HG03342 (cell line): ENCODE measurements at regions not wholly inside any gene's neighbourhood (a gene's known extent, or its start where the extent isn't known, plus 50 kb on each side); places are given as distances from the start of the nearest gene placed in this dataset.

Experiments used
- ATAC-seq: cut with Tn5 transposase; IDR thresholded peaks from one replicate; pipeline ENCODE4 v1.9.1; 2021; ENCODE audit warnings: mild to moderate bottlenecking, moderate library complexity; ENCODE audit not compliant: unreplicated experiment

DNA sequence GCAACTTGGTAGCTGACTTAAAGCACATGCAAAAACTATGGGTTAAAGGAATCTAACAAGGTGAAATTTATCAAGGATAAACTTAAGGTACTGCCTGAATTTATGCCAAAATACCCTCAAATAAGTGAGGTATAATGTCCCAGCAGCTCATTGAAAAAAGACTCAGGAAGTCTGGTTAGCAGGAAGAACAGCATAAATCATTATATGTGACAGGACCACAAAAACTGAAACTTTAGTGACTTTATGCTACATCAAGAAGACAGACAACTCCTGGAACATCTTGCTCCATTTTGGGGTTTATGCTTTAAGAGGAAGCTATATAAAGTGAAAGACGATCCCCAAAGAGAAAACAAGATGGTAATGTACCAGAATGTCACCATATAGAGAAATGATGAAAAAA, 282.4 kb upstream of the ZNF462 start:
- ATAC-seq = no peak

DNA sequence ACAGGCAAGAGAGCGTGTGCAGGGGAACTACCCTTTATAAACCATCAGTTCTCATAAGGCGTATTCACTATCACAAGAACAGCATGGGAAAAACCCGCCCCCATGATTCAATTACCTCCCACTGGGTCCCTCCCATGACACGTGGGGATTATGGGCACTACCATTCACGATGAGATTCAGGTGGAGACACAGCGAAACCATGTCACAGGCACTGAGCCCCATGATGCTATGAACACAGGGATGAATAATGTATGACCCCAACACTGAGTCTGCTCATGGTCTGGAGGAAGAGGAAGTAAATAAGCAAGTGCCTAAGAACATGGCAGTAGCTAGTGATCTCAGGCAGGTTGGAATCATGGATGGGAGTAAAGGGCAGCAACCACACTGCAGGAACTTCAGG, 281.0 kb upstream of the ZNF462 start:
- ATAC-seq = no peak

DNA sequence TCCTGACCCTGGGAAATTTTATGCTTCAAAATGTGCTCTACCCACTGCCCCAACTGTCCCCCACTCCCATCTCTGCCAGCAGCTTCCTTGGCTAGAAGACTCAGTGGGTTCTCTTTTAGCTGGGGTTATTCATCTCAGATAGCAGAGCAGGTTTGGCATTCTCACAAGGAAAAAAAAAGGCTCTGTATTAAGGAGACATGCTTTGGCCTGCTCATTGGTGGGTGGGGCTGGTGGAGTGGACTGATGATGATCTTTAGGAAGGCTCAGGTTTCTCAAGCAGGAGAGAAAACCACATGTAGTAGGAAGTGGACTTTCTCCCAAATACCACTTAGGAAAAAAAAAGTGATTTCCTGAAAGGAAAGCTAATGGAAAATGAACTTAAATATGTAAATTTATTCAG, 279.2 kb upstream of the ZNF462 start:
- ATAC-seq = no peak

DNA sequence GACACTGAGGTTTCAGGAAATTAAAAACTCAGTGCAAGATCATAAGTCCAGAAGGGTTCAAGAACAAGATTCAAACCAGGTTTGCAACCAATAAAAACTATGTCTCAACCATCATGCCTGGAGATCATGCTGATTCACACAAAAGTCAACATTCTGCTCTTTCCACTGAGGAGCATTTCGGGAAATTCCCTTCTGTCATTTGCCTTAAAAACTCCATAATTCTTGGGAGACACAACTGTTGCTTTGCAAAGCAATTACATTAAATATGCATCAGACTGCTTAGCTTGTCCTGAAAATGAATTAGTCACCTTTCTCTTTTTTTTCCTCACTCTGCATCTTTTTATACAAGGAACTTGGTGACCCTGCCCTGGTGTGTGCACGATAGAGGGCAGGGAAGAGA, 275.9 kb upstream of the ZNF462 start:
- ATAC-seq = no peak

DNA sequence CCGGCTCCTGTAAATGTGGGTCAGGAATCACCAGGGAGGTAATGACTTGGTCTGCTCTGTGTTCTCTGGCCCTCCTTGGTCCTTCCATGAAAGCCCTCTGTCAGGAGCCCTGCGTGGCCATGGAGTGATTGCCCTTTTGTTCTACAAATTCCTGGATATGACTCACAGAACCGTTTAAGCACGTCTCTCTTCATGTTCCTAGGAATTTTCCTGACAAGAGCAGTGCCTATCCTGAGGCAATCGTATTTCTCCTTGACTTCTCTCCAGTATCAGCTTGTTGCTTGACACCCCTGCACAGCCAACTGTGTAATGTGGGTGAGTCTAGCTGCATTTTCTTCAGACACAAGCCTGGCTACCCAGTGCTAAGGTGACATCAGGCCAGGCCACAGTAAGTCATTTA, 274.3 kb upstream of the ZNF462 start:
- no peak for ATAC-seq

DNA sequence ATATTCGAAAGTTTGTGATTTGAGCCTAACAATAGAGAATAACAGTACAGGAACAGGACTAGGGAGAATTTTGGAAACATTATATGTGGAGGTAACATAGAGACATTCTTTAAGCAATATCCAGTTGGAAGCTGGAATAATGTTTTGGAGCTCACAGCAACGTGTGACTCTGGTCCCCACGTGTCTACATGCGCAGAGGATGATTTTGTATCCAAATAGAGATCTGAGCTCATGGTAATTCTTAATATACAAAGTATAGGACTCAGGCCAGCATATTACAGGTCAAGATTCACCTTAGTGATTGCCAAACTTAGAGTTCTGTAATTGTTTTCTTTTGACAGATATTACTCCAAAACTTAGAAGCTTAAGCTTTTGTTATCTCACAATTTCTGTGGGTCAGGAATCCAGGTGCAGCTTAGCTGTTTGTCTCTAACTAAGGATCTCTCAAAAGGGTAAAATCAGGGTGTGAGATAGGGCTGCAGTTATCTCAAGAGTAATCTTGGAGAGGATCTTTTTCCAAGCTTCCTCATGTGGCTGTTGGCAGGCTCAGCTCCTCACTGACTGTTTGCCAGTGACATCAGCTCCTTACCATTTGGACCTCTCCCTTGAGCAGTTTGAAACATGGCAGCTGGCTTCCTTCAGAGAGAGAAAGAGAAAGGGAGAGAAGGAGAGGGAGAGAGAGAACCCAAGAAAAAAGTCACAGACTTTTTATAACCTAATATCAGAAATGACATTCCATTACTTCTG, 272.0 kb upstream of the ZNF462 start:
- ATAC-seq = no peak

DNA sequence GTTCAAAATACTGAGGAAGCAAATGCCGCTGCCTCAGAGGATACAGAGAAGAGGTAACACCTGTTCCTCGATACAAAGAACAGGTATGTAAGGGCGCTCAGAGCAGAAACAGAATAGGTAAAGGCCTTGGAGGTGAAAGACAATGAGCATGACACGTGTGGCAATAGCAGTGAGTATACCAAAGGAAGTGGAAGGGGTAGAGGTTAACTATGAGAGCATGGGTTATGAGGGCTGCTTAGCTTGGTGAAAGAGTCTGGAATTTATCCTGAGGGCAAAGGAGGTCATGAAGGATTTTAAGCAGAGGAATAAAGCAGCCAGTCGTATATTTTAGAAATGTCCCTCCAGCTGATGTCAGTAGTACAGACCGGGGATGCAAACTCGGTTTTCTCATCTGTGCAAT, 269.8 kb upstream of the ZNF462 start:
- ATAC-seq = no peak

DNA sequence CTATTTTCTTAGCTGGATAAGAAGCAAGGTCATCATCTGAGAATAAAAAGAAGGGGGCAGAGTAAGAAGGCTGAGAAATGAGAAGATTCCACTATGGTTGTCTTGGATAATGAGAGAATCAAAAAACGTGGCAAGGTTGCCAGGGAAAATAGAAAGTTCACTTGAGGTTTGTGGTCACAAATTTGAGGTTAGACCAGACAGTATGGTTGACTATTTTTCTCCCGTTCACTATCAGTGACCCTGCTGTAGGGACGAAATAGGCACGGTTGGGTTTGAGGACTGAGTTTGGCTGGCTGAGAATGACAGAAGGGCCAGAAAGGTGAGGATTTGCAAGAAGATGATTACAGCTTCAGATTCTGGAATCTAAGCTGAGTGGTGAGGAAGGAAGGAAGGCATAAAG, 266.0 kb upstream of the ZNF462 start:
- no peak for ATAC-seq

DNA sequence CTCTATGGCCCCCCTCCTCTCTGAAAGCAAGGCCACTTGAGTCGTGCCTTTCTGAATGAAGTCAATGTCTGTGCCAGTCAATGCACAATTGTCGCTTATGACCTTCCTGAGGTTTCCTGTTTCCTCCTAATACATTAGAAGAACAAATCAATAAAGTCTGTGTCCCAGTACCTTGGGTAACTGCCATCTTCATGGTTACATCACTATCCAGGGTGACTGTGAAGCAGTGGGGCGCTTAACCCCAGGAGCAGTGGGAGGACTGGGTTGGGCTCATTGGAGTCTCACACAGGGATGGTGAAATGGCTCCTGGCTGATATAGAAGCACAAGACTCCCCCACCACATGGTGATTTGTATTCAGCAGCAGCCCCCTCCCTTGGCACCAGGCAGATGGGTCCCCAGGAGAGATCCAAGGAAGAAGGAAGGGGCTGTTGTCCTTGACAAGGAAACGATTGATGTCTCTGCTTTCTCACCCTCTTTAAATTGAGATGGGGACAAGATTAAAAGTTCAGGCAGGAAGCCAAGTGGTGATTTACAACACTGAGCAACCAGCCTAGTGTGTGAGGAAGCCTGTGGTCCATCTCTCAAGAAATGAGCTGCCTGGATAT, 261.9 kb upstream of the ZNF462 start:
- no peak for ATAC-seq

DNA sequence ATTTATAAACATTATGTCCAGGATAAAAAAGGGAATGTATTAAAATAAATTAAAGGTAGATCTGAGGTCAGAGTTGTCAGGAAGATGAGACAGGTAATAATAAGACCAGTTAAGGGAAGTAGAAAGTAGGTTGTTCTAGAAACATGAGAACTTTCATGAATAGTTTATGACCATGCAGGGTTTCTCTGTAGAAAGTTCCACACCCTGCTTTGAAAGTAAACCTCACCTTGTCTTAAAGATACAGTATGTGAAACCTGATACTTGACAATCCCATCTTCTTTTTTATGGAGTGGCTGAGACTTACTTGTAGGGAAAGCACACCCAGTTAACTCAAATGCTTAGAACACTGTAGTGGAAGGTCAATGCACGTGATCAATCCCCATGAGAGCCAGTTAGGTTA, 260.6 kb upstream of the ZNF462 start:
- no peak for ATAC-seq

DNA sequence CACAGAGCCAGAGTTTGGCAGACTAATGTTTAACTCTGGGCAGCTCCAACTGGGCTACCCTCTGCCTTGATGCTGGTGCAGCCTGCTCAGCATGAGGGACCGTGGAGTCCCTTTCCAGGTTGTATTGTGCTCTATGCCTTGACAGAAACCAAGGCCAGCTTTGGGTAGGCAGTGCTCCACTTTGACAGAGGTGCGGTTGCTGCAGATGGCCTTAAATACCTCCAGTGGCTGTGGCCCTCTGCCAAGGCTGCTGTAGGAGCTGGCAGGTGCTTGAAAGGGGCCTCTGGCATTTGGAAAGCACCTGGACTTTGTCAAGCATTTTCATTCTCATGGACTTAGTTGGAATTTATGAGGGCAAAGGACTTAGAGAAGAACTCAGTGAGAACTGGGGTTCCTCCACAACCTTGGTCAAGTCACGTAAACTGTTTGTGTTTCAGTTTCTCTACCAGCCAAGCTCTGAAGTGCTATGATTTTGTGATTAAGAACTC, 249.7 kb upstream of the ZNF462 start:
- no peak for ATAC-seq

DNA sequence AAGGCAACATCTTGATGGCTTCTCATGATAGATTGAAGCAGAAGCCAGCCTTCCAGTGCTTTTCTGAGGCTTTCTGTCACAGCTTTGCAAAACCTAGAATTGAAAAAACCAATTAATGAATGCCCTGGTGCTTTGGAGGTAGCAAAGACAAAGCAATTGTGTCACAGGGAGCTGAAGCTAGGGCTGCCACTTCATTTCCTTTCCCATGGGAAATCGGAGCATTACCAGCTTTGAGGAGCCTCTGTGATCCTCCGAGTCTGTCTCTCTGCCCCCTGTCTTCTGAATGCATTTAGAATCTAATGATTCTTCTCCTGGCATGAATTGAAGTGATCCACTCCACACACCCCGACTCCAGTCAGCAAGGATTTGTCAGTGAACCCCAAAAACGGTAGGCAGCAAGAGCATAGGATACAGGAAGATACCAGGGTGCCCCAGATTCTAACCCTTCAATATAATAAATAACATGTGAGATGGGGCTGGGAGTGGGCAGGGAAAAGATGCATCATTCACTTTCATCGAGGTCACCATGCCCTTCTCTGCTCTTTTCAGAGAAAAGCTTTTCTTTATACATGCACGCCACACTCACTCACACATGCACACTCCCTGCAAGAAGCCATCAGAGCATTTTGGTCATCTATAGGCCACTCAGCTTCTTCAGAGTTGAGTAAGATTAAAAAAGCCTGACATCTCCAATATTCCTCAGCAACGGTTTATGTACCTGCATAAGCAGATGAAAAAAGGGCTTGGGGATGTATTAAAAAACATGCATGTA, 247.7 kb upstream of the ZNF462 start:
- no peak for ATAC-seq

DNA sequence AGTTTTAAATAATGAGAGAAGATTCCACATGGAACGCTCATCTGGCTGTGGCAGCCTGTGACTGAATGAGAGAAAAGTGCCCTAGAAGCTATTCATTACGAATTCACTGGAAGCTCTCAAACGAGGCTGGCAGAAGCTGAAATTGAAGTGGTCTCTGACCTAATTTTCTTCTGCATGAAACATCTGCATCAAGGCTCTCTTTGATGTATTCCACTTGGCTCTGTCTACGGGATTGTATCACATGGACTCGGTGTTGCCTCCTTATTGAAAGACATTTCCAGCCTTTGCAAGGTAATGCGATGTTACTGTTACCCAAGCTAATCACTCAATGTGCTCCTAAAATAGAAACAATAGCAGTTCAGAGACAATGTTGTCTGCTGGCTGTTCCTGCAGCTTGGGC, 246.9 kb upstream of the ZNF462 start:
- ATAC-seq = no peak

DNA sequence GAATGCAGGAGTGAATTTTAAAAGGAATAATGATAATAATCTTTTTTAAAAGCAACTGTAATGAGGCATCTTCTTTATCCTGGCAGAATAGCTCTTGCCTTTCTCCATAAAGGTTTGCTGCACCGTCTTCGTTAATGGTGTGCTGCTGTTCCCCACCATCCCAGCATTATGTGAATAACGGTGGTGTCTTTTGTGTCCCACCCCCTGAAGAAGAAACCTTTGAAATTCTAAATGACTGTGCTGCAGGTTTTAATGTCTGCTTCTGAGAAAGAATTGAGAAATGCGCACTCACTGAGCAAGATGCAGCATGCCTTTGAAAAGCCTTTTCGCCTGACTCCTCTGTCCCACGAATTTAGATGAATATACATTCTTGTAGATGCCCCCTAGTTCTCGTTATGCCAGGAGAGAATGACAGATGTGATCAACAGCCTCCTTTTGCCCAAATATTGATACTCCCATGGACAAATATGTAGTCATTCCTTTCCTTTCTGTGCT, 246.1 kb upstream of the ZNF462 start:
- ATAC-seq = no peak

DNA sequence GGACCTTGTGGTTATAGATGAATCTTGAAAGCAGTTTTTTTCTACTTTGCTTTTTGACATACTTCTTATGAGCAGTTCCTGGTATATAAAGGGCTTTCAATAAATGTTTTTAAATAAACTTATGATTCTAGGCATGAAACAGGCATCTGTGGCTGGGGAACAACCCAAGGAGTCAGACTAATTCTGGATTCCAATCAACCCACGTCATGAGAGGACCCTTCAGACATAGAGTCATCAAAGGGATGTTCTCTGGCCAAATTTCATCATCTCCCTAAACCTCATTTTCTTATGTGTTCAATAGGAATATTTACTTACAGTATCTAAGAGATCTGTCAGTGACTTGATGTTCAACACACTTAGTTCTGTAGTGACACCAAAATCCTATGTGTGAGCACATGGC, 243.8 kb upstream of the ZNF462 start:
- ATAC-seq = no peak

DNA sequence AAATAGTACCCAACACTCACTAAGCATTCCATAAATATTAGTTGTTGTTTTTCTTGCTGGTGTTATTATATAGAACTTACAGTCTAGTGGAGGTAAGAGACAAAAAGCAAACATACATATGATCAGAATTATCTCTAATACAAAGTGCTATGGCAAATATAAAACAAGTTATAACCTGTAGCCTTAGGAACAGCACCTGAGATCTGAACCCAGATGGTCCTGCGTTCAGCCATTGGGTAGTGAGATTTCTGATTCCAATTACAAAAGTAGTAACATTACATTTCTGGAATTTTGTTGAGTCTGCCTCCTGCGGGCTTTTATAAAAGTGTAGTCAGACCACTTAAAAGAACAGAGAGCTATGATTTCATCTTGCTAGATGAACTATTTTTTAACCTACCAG, 242.9 kb upstream of the ZNF462 start:
- no peak for ATAC-seq

DNA sequence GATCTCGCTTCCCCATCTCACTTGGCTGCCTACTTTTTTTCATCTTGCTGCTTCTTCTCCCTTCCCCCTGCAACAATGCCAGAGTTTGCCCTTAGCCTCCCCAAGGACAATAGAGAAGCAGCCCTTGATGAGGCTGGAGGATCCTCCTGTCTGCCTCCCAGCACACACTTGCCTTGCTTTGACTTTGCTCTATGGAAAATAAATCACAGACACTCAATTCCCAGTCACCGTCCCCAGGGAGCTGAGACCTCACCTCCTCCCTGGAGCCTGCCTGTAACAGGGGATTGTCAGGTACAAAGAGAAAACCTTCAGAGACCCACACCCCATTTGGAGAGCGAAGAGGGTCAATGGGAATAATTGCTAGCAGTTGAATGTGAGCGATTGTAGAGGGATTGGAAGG, 242.1 kb upstream of the ZNF462 start:
- no peak for ATAC-seq

DNA sequence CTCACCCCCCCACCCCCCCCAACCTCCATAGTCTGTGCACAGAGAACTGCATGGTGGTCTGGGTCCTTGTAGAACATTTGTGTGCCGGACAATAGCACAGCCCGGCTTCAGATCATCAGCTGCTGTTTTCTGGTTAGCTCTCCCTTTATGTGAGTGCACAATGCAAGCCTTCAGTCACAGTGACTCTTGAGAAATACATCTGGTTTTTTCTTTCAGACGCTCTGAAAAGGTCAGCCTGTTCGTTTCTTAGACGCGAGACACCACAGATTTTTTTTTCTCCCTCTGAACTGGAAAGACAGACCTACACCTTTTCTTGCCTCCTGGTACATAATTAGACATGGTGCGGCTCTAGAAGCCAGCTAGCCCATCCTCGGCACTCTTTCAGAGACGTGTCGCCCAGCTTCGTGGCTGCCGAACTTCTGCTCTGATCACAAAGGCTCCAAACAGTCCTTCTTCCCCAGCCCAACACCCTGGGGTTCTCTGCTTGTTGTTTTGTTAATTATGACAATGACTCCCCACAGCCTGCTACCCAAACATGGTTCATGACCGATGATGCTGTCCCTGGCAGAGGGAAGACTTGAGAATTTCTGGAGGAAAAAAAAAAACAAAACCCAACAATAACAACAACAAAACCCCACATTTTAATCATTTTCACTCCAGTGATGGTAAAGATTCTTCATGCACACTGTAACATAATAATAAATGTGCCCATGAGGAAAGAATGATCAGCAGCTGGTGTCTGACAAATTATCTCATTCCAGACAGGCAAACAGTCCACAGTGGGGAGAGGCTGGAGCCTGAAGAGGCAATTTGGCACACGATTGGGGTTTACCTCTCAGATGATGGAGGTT, 241.4 kb upstream of the ZNF462 start:
- no peak for ATAC-seq

DNA sequence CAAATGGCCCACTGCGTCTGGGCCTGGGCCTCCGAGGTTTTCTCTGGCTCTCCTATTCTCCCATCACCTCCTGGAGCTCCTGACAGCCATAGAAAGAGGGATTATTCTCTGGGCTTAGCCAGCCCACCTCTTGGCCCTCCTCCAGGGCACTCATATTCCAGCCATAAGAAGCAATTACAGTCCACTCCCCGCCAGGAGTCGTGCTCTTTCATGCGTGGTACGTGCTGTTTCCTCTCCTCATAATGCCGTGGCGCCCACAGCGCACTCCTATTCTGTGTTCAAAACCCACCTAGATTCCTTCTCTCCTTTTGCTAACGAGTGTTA, 240.8 kb upstream of the ZNF462 start:
- ATAC-seq = no peak

DNA sequence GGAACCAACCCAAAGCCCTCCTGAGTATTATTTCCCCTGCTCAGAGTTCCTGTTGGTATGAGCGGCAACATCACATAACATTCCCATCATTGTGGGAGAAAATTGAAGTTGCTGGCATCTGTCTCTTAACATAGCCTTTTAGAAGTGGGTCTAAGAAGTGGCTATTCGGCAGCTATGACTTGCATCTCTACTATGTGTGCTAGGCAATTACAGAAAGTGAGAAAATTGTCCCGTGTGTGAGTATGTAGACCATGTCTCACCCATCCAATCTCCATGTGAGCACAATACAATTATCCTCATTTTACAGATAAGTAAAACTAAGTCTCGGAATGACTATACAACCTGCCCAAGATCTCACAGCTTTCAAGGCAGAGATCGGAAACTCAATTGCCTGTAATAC, 239.4 kb upstream of the ZNF462 start:
- no peak for ATAC-seq

DNA sequence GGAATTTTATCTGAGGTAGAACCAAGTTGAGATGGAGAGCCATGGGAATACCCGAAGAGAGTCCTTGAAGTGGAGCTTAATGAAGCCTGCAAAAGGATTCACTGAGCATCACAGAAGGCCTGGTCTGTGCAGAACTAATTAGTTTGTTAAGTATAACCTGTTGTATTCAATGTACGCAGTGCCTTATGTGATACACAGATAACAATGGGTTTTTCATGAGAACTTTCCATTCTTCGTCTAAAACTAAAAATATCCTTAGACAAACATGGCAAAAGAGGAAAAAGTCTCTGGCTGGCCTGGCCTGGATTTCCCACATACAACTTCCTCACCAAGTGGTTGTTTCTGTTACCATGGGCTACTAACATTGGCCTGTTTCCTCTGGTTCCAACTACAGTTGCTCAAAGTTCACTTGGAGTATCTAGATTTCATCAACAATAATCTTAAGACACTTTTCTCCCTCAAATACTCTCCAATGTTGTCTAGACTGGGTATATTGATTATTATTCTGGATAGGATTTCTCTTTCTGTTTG, 237.6 kb upstream of the ZNF462 start:
- ATAC-seq = no peak
